ENCODE measurements at regions not wholly inside any gene's neighbourhood (a gene's known extent, or its start where the extent isn't known, plus 50 kb on each side); places are given as distances from the start of the nearest gene placed in this dataset.

GRCh38 chr13:86673931-86674431, 874.8 kb upstream of the SLITRK6 start:
- TF ChIP-seq CTCF (IDR thresholded peaks at IDR 0.05) (no peak), SIN3A (IDR thresholded peaks at IDR 0.05; ENCODE audit: borderline replicate concordance, insufficient read depth, low read depth, low read length) (no peak), POLR2AphosphoS5 (IDR thresholded peaks at IDR 0.05; ENCODE audit: low read depth, low read length) (no peak), REST (IDR thresholded peaks at IDR 0.05; ENCODE audit: insufficient read depth in 1 of 2, low read depth in 2 of 2, low read length in 1 of 2) (no peak)
